ENCODE measurements at regions not wholly inside any gene's neighbourhood (a gene's known extent, or its start where the extent isn't known, plus 50 kb on each side); places are given as distances from the start of the nearest gene placed in this dataset.

DNA sequence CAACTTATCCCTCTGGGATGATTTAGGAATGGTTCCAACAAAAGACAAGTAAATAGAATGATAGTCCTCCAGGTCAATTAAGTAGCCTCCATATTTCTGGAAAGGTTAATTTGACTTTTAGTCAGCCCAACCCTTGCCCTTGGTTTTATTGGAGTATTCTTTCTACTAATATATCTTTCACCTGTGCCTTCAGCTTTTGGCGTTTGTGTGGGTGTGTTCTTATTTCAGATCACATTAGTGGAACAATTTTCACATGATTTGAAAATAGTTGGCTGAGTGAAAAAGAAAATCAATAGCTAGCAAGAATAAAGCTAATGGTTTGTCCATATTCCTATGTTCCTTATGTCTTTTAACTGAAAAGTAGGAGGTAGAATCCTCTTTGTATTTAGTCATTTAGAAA is 239.6 kb upstream of the SGK1 start:
- TF ChIP-seq POLR2A (IDR thresholded peaks at IDR 0.05) (no peak), CTCF (IDR thresholded peaks at IDR 0.05) (no peak)

Data from adrenal gland (tissue), 5 donors.